NOMO-1 treated with dmso at 0.1 percent for 144 hours (cell line): ENCODE measurements at regions not wholly inside any gene's neighbourhood (a gene's known extent, or its start where the extent isn't known, plus 50 kb on each side); places are given as distances from the start of the nearest gene placed in this dataset.
"Not testable (repeated sequence)": the region's sequence is repeated elsewhere in the genome, so short reads cannot be mapped to it uniquely, and the experiment has no call there.

Experiments used
- DNase-seq: peaks from one replicate; lab custom pipeline; 2025; ENCODE audit not compliant: unreplicated experiment; lab: John Stamatoyannopoulos, UW

GRCh38 chr13:109333893-109334651 lies 452.3 kb downstream of the IRS2 start:
- no peak for DNase-seq

DNA sequence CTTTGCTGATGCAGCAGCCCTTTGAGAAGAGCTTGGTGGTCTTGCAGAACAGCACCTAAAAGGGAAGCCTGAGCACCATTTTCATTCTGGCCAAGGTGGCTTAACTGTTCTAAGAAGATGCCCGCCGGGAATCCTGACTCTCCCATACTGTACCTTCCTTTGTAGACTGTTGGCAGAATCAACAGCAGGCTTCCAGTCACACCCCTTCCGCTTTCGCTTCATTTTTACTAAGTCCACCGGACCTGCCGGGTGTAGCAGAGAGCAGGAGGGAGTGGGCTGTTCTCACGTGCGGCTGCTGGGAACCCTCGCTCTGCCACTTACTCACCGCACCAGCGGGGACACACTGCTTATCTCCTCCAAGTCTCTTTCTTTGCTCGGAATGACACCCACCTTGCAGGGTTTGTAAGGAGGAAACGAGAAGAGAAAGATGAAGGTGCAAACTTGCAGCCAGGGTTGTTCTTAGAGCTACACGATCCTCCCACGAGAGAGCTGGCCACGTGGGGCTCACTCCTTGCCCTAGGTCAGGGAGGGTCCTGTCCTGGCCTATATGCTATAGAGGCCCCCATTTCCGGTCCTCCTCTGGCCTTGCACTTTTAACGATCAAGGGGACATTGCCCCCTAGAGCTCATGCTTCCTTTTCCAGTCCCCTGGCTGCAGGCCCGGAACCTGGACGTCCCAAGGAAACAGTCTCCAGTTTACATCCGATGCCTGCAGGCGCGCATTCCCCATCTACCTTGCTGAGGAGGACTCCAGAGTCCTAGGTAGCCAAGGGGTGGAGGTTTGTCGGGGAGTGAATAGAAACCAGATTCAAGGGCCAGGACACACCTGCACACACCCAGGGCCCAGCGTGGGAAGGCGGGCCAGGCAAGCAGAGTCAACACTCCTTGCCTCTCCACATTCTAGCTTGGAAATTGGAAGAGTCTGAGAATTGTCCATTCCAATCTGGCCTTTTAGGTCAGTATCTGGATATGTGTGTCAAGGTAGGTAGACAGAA lies 453.6 kb downstream of the IRS2 start:
- no peak for DNase-seq

- DNase-seq: no peak
These were observed 454.5 kb downstream of the IRS2 start for GRCh38 chr13:109331898-109332297.

DNA sequence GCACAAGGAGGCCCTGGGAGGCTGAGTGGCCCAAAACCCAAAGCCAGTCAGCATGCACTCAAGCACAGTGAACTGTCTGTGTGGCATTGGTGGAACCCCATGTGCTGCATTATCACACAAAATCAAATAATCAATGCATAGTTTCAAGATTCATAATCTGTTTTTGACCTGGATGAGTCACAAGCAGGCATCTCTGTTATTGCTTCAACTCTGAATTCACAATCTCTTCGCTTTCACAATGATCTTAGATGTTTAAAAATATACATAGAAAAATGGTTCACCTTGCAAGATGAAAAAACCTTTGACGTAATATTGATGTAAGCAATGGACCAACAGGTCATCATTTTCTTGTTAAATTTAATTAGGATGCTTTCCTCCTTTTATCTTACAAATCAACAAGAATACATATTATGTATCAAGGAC lies 455.4 kb downstream of the IRS2 start:
- DNase-seq: no peak

DNA sequence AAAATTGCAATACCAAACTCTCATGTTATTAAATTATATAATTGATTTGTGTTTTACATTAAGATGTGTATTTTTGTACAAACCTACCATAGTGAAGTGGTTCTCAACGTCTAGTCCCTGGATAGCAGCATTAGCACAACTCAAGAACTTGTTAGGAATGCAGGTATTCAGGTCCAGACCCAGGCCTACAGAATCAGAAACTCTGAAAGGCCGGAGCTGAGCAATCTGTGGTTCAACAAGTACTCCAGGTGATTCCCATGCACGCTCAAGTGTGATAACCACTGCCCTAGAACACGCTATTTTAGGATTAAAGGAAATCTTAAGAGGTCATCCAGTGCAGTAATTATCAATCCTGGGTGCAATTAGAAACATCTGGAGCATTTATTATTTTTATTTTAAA lies 456.3 kb downstream of the IRS2 start:
- DNase-seq: no peak

GRCh38 chr13:109329175-109329574 lies 457.2 kb downstream of the IRS2 start:
- no peak for DNase-seq

DNA sequence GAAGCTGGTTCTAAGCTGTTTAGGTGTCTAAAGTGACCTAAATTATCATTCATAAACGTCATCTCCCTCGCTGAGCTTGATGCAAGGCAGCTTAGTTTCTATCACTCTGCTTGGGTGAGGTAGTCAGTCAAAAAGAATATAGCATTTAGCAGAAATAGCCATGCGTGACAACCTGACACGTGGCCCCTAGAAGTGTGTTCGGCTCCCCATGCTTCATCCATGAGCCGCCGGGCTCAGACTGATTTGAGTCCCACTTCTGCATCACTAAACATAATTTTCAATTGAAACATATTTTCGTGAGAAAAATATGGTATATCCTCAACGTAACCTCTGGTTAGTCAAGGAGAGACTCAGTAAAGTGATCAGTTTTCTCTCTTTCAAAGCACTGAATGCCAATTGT lies 459.8 kb downstream of the IRS2 start:
- no peak for DNase-seq

- no peak for DNase-seq
These were observed 463.0 kb downstream of the IRS2 start for GRCh38 chr13:109323338-109323737.

DNA sequence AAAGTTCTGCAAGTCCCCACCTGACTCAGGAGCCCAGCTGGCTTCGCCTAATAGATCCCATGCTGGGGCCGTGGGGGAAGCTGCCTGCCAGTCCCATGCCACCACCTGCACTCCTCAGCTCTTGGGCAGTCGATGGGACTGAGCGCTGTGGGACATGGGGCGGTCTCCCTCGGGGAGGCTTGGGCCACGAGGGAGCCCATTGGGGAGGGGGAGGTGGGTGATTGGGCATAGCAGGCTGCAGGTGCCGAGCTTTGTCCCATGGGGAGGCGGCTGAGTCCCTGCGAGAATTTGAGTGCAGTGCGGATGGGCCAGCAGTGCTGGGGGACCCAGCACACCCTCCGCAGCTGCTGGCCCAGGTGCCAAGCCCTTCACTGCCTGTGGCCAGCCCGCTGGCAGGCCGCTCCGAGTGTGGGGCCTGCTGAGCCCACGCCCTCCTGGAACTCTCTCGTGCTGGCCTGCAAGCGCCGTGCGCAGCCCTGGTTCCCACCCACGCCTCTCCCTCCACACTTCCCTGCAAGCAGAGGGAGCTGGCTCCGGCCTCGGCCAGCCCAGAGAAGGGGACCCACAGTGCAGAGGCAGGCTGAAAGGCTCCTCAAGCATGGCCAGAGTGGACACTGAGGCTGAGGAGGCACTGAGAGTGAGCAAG lies 467.3 kb downstream of the IRS2 start:
- DNase-seq: no peak

GRCh38 chr13:109315481-109315880 lies 470.9 kb downstream of the IRS2 start:
- DNase-seq: no peak

DNA sequence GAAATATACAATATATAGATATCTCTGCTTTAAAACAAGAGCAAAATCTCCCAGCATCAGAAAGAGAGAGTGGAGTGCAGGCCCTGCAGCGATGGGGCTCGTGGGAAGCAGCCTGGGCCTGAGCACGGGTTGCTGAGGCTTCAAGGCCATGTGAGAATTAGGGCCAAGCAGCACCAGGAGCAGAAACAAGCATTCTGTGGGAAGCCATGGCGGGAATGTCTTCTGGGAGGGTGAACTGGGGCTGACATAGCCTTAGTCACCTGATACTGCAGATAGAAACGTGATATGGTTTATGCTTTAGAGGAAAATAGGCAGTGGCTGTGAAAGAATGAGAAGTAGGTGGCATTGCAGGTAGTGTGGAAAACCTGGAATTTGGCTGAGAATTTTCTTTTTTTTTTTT lies 472.3 kb downstream of the IRS2 start:
- no peak for DNase-seq

DNA sequence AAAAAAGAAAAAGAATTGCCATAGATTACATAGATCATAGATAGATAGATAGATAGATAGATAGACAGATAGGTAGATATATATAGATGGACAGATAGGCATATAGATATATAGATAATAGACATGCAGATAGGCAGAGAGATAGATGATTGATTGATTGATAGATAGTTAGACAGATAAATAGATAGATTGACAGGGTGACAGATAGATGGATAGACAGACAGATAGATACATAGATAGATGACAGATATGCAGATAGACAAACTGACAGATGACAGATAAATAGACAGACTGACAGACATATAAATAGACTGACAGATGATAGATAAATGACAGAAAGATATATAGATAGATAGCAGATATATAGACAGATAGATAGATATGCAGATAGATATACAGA lies 474.0 kb downstream of the IRS2 start:
- DNase-seq: no peak

DNA sequence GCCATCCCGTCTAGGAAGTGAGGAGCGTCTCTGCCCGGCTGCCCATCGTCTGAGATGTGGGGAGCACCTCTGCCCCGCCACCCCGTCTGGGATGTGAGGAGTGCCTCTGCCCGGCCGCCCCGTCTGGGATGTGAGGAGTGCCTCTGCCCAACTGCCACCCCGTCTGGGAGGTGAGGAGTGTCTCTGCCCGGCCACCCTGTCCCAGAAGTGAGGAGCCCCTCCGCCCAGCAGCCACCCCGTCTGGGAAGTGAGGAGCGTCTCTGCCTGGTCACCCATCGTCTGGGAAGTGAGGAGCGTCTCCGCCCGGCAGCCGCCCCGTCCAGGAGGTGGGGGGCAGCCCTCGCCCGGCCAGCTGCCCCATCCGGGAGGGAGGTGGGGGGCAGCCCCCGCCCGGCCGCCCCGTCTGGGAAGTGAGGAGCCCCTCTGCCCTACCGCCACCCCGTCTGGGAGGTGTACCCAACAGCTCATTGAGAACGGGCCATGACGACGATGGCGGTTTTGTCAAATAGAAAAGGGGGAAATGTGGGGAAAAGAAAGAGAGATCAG lies 474.9 kb downstream of the IRS2 start:
- not testable (repeated sequence) for DNase-seq

DNA sequence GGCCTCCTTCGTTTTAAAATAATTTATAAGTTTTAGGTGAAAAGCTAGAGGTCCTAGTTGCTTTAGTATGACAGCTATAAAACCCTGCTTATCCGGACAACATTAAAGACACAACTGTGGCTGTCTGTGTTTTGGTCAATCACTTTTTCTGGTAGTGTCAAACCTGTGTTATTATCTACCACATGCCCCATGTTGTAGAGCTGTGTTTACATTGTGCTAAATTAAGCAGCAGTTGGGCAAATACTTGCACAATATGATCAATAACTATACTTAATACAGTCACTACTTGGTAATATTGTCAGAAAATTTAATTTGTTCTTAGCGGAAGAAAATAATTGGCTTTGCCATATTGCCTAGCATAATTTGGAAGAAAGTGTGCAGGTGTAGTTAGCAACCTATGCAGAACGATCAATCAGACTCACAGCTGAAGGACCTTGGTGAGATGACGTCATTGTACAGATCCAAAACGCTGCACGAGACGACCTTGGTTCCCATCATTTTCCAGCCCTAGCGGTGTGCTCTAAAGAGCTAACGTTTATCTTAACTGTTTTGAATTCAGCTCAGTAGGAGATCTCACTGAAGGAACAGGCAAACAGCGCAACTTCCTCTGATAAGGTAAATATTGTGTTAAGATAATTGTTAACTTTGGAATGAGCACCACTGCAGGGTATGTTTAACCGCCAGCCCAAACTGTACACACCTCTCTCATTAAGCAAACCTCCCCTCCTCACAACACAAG lies 476.6 kb downstream of the IRS2 start:
- DNase-seq: no peak

- no peak for DNase-seq
These were observed 479.4 kb downstream of the IRS2 start for GRCh38 chr13:109307027-109307426.

DNA sequence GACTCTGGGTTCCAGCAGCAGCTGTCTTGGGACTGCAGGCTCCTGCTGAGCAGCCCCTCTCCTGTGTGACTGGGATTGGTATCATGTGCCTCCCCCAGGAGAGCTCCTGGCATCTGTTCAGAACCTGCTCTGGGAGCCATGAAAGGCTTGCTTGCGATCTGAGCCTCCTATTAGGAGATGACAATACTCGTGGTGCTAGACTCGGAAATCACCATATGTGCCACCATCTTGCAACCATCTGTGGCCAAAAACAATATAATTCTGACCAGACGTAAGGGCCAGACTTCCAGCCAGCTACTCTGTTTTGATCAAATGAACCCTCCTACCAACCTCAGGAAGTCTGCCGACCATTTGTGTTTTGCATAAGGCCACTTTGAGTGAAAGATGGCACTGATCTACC lies 484.7 kb downstream of the IRS2 start:
- no peak for DNase-seq

- DNase-seq: no peak
These were observed 485.1 kb downstream of the IRS2 start for GRCh38 chr13:109301276-109301675.

GRCh38 chr13:109297628-109298027 lies 488.8 kb downstream of the IRS2 start:
- DNase-seq: no peak

DNA sequence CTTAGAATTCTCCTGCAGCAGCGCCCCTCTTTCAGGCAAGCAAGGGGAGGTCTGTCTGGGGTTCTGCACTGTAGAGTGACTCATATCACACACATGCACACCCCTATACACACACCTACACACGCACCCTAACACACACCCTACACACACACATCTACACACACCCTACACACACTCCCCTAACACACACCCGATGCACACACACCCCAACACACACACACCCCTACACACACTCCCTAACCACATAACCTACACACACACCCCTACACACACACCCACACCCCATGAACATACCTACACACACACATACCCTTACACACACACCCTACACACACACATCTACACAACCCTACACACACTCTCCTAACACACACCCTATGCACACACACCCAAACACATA lies 493.2 kb downstream of the IRS2 start:
- no peak for DNase-seq

- DNase-seq: no peak
These were observed 498.2 kb downstream of the IRS2 start for GRCh38 chr13:109288151-109288709.
